Stomach (tissue), 8 donors: ENCODE measurements at regions not wholly inside any gene's neighbourhood (a gene's known extent, or its start where the extent isn't known, plus 50 kb on each side); places are given as distances from the start of the nearest gene placed in this dataset.

Experiments used
- DNase-seq, 2 donors: peaks; one replicate each; pipeline versions ENCODE4 v3.0.0 to v3.0.0-alpha.2; 2013 to 2019
- H3K27ac ChIP-seq, 5 donors: fragments of 200-600 bp in 4 of 5; sonication (generic) in 4 of 5; one replicate each; pipeline ENCODE4 v1.5.1; 2013 to 2019; ENCODE audit warnings: mild to moderate bottlenecking in 1 of 5, moderate library complexity in 1 of 5
- H3K27me3 ChIP-seq, 3 donors: fragments of 200-600 bp; sonication (generic); one replicate each; pipeline ENCODE4 v1.5.1; 2017 to 2019; ENCODE audit warnings: mixed run types in 1 of 3
- H3K36me3 ChIP-seq, 4 donors: fragments of 200-600 bp; sonication (generic); 1 replicate in 3 of 4; 2 replicates in 1 of 4; pipeline ENCODE4 v1.5.1; 2016 to 2019
- H3K4me1 ChIP-seq, 4 donors: fragments of 200-600 bp; sonication (generic); one replicate each; pipeline ENCODE4 v1.5.1; 2016 to 2019
- H3K4me3 ChIP-seq, 4 donors: fragments of 200-600 bp; sonication (generic) in 3 of 4; one replicate each; pipeline ENCODE4 v1.5.1; 2016 to 2019; ENCODE audit warnings: mild to moderate bottlenecking in 1 of 4
- H3K9me3 ChIP-seq, 4 donors: fragments of 200-600 bp; sonication (generic); one replicate each; pipeline ENCODE4 v1.5.1; 2016 to 2019
- CTCF ChIP-seq, 7 experiments: fragments of 450-650 bp in 4 of 7; fragments of 200-600 bp in 3 of 7; sonication (generic) in 3 of 7; IDR thresholded peaks; one replicate each; pipeline ENCODE4 v1.5.1; 2016 to 2019; ENCODE audit warnings: antibody characterized with exemption in 7 of 7, control low read depth in 2 of 7, mild to moderate bottlenecking in 1 of 7
- EP300 ChIP-seq: sonication (generic); formaldehyde crosslinking; IDR thresholded peaks from one replicate; pipeline ENCODE4 v1.6.1; 2017; ENCODE audit warnings: antibody characterized with exemption
- POLR2A ChIP-seq, 4 donors: fragments of 450-650 bp; IDR thresholded peaks; one replicate each; pipeline ENCODE4 v1.6.1; 2016; ENCODE audit warnings: antibody characterized with exemption in 4 of 4, control low read depth in 2 of 4, mild to moderate bottlenecking in 1 of 4, moderate library complexity in 1 of 4
- POLR2AphosphoS5 ChIP-seq, 3 donors: sonication (generic); formaldehyde crosslinking; IDR thresholded peaks; one replicate each; pipeline ENCODE4 v1.6.1; 2016; ENCODE audit warnings: antibody characterized with exemption in 3 of 3
- WGBS, 5 donors: extraction: QIAGEN DNeasy Blood & Tissue Kit in 3 of 5; methylation state at CpG; one replicate each; pipeline versions ENCODE4 v1.1.5 to v1.1.7; 2013 to 2018; 5-methylcytosine and 5-hydroxymethylcytosine counted together
- intact Hi-C: fragments of 100-400 bp; cut with DNase I; formaldehyde crosslinking; loops from one replicate; pipeline ENCODE4 v1.15.1; 2023; ENCODE audit warnings: low total_unique reads
- donor health status: healthy with polysubstance abuse.
- donor health status: Bipolar disorder and iron deficiency.
- donor health status: healthy.

- Histone ChIP-seq H3K4me1 (no peaks in the 10 kb centered on the region), H3K27me3 (no peaks in the 10 kb centered on the region), H3K27ac (no peak overlapping the region), H3K9me3 (peaks cover 0 to 7% (median 0%) of the 10 kb centered on the region in 4 donors), H3K4me3 (no peak overlapping the region), H3K36me3 (no peaks in the 10 kb centered on the region)
- no peak for TF ChIP-seq EP300
- TF ChIP-seq POLR2AphosphoS5 (IDR thresholded peaks at IDR 0.05), result no peak
- TF ChIP-seq POLR2A (IDR thresholded peaks at IDR 0.05), result no peak
- TF ChIP-seq CTCF (IDR thresholded peaks at IDR 0.05), result no peak
- 42 to 64% (median 55%) methylated on average over 1 of the region's 1 CpG for WGBS, 5 donors
- intact Hi-C loops, result no loop called here
- no peak for DNase-seq
Measured at GRCh38 chr4:97121493-97121892, 1021.8 kb downstream of the STPG2 start.

GRCh38 chr4:97123573-97123972, 1019.7 kb downstream of the STPG2 start:
- intact Hi-C loops, result no loop called here
- H3K27ac ChIP-seq, result no peak overlapping the region
- DNase-seq, result no peak
- H3K36me3 ChIP-seq, result no peaks in the 10 kb centered on the region
- TF ChIP-seq EP300 (no peak), POLR2A (IDR thresholded peaks at IDR 0.05) (no peak), POLR2AphosphoS5 (IDR thresholded peaks at IDR 0.05) (no peak), CTCF (IDR thresholded peaks at IDR 0.05) (no peak)
- 77 to 84% (median 80%) methylated on average over 4 of the region's 4 CpGs for WGBS, 5 donors
- H3K9me3 ChIP-seq, result peaks cover 0 to 7% (median 0%) of the 10 kb centered on the region in 4 donors
- no peak overlapping the region for H3K4me3 ChIP-seq
- no peaks in the 10 kb centered on the region for H3K27me3 ChIP-seq
- H3K4me1 ChIP-seq, result no peaks in the 10 kb centered on the region

- Histone ChIP-seq H3K9me3 (no peaks in the 10 kb centered on the region), H3K4me1 (no peaks in the 10 kb centered on the region), H3K4me3 (no peak overlapping the region), H3K36me3 (no peaks in the 10 kb centered on the region), H3K27me3 (no peaks in the 10 kb centered on the region), H3K27ac (no peak overlapping the region)
- intact Hi-C loops, result no loop called here
- no peak for DNase-seq
- WGBS, 5 donors, result 66 to 80% (median 74%) methylated on average over 3 of the region's 3 CpGs
- TF ChIP-seq POLR2AphosphoS5 (IDR thresholded peaks at IDR 0.05) (no peak), CTCF (IDR thresholded peaks at IDR 0.05) (no peak), POLR2A (IDR thresholded peaks at IDR 0.05) (no peak), EP300 (no peak)
Measured at GRCh38 chr4:97132435-97132834, 1010.8 kb downstream of the STPG2 start.

GRCh38 chr4:97134456-97134855, 1008.8 kb downstream of the STPG2 start:
- Histone ChIP-seq H3K27ac (no peak overlapping the region), H3K4me1 (no peaks in the 10 kb centered on the region), H3K9me3 (no peaks in the 10 kb centered on the region), H3K36me3 (no peaks in the 10 kb centered on the region), H3K4me3 (no peak overlapping the region), H3K27me3 (no peaks in the 10 kb centered on the region)
- TF ChIP-seq EP300 (no peak), CTCF (IDR thresholded peaks at IDR 0.05) (no peak), POLR2A (IDR thresholded peaks at IDR 0.05) (no peak), POLR2AphosphoS5 (IDR thresholded peaks at IDR 0.05) (no peak)
- intact Hi-C loops, result no loop called here
- DNase-seq, result no peak
- 38 to 50% (median 42%) methylated on average over 2 of the region's 2 CpGs for WGBS, 5 donors
